A673 (cell line): ENCODE measurements at regions not wholly inside any gene's neighbourhood (a gene's known extent, or its start where the extent isn't known, plus 50 kb on each side); places are given as distances from the start of the nearest gene placed in this dataset.

Experiments used
- BruUV-seq: library from RNA; stranded (reverse); fragments of 400-500 nt; replicated peaks from 2 replicates; lab custom pipeline; 2021; lab: Mats Ljungman, UMichigan
- CTCF ChIA-PET: fragments of 300-600 bp; sonication (Branson Sonifier 250); formaldehyde crosslinking; loops from one replicate; lab custom pipeline; 2022; ENCODE audit warnings: antibody characterized with exemption; lab: Charles Lee
- POLR2A ChIA-PET: fragments of 300-600 bp; sonication (Branson Sonifier 250); formaldehyde crosslinking; loops from one replicate; lab custom pipeline; 2022; ENCODE audit warnings: antibody characterized with exemption; ENCODE audit not compliant: low non-redundant PET; lab: Charles Lee
- DNase-seq: peaks from one replicate; pipeline ENCODE4 v3.0.0-alpha.2; 2015; ENCODE audit warnings: low spot score
- H3K27ac ChIP-seq: fragments of 200-600 bp; sonication (generic); 2 replicates; pipeline ENCODE4 v1.5.1; 2016; ENCODE audit warnings: mixed run types, low read depth, mild to moderate bottlenecking, mixed read lengths, antibody characterized with exemption, low read length; ENCODE audit not compliant: poor library complexity, severe bottlenecking
- H3K27me3 ChIP-seq: fragments of 200-600 bp; sonication (generic); replicated peaks from 2 replicates; pipeline ENCODE4 v1.6.1; 2017; ENCODE audit warnings: mixed run types, low read depth, mild to moderate bottlenecking, mixed read lengths, antibody characterized with exemption, low read length; ENCODE audit not compliant: insufficient read depth, poor library complexity
- H3K36me3 ChIP-seq: fragments of 200-600 bp; sonication (generic); 2 replicates; pipeline ENCODE4 v1.6.1; 2016; ENCODE audit warnings: mixed run types, mild to moderate bottlenecking, mixed read lengths, antibody characterized with exemption, low read length; ENCODE audit not compliant: insufficient read depth, poor library complexity, severe bottlenecking
- H3K4me1 ChIP-seq: fragments of 200-600 bp; sonication (generic); 2 replicates; pipeline ENCODE4 v1.6.1; 2017; ENCODE audit warnings: mixed run types, mild to moderate bottlenecking, mixed read lengths, antibody characterized with exemption, low read length; ENCODE audit not compliant: insufficient read depth, poor library complexity, severe bottlenecking
- H3K4me3 ChIP-seq: fragments of 200-600 bp; sonication (generic); 2 replicates; pipeline ENCODE4 v1.5.1; 2016; ENCODE audit warnings: low read depth, mixed run types, mild to moderate bottlenecking, mixed read lengths, low read length; ENCODE audit not compliant: poor library complexity, severe bottlenecking
- H3K9me3 ChIP-seq: fragments of 200-600 bp; sonication (generic); 2 replicates; pipeline ENCODE4 v1.6.1; 2016; ENCODE audit warnings: mixed run types, low read depth, mild to moderate bottlenecking, mixed read lengths, antibody characterized with exemption, low read length; ENCODE audit not compliant: poor library complexity, severe bottlenecking
- CTCF ChIP-seq: fragments of 300-800, 200-600 bp; sonication (generic); conservative IDR thresholded peaks from 2 replicates; pipeline ENCODE4 v1.5.1; 2017; ENCODE audit warnings: low read depth, mild to moderate bottlenecking, antibody characterized with exemption, low read length, moderate library complexity, mixed read lengths
- EZH2 ChIP-seq: fragments of 200-600 bp; sonication (generic); IDR thresholded peaks from 2 replicates; pipeline ENCODE4 v1.6.1; 2017; ENCODE audit warnings: borderline replicate concordance, low read depth, mild to moderate bottlenecking, mixed read lengths, antibody characterized with exemption, low read length; ENCODE audit not compliant: poor library complexity, severe bottlenecking
- intact Hi-C: fragments of 100-400 bp; cut with micrococcal nuclease; formaldehyde crosslinking; loops from one replicate; pipeline ENCODE4 v1.10.0; 2022; ENCODE audit not compliant: unreplicated experiment

GRCh38 chrX:43590150-43590549 is 65.9 kb upstream of the MAOA start:
- ChIA-PET CTCF (no interaction called here), POLR2A (no interaction called here)
- Histone ChIP-seq H3K36me3 (no peaks in the 10 kb centered on the region), H3K4me3 (no peak overlapping the region), H3K27ac (no peak overlapping the region), H3K27me3 (no peaks in the 10 kb centered on the region), H3K4me1 (no peaks in the 10 kb centered on the region), H3K9me3 (no peaks in the 10 kb centered on the region)
- TF ChIP-seq EZH2 (no peak), CTCF (no peak)
- intact Hi-C loops: no loop called here
- no peak for DNase-seq
- BruUV-seq: no TSS peak

DNA sequence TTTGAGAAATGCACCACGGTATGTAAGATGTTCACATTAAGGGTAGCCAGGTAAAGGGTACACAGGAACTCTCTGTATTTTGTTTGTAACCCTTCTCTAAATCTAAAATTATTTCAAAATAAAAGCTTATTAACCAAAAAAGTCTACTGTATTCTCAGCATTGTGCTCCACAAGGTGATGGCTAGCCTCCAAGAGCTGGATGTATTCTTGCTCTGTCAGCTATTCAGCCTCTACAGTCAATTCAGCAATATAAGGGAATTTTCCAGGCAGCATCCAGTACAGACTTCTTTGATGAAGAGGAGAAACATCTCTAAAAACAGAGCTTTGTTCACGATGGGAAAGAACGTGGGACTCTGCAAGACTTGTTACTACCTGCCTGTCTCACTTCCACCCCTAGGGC is 63.5 kb upstream of the MAOA start:
- BruUV-seq: no TSS peak
- no peak for DNase-seq
- intact Hi-C loops: no loop called here
- H3K4me3 ChIP-seq: no peak overlapping the region
- no peaks in the 10 kb centered on the region for H3K9me3 ChIP-seq
- H3K27me3 ChIP-seq: no peaks in the 10 kb centered on the region
- no peak overlapping the region for H3K27ac ChIP-seq
- no peaks in the 10 kb centered on the region for H3K36me3 ChIP-seq
- TF ChIP-seq EZH2 (no peak), CTCF (no peak)
- no peaks in the 10 kb centered on the region for H3K4me1 ChIP-seq
- POLR2A ChIA-PET: no interaction called here
- CTCF ChIA-PET: no interaction called here

- no peak overlapping the region for H3K4me3 ChIP-seq
- CTCF ChIA-PET: no interaction called here
- no peak for DNase-seq
- intact Hi-C loops: no loop called here
- no peak for TF ChIP-seq EZH2
- no peak for TF ChIP-seq CTCF
- POLR2A ChIA-PET: no interaction called here
- H3K36me3 ChIP-seq: no peaks in the 10 kb centered on the region
- H3K27ac ChIP-seq: no peak overlapping the region
- no TSS peak for BruUV-seq
- no peaks in the 10 kb centered on the region for H3K27me3 ChIP-seq
- H3K9me3 ChIP-seq: no peaks in the 10 kb centered on the region
- no peaks in the 10 kb centered on the region for H3K4me1 ChIP-seq
Measured at GRCh38 chrX:43595931-43596330, 60.2 kb upstream of the MAOA start.
